NCI-H748 (cell line): ENCODE measurements at regions not wholly inside any gene's neighbourhood (a gene's known extent, or its start where the extent isn't known, plus 50 kb on each side); places are given as distances from the start of the nearest gene placed in this dataset.

ENCODE experiments used
- DNase-seq: peaks from one replicate; lab custom pipeline; 2025; ENCODE audit not compliant: unreplicated experiment; lab: John Stamatoyannopoulos, UW

GRCh38 chr2:204264621-204265140 is 280.6 kb upstream of the PARD3B start:
- peak; percentile 78 for DNase-seq

- DNase-seq, result peak; percentile 99
Observed at GRCh38 chr2:204265681-204266181, 279.5 kb upstream of the PARD3B start.

- DNase-seq, result no peak
Observed at GRCh38 chr2:204268458-204268857, 276.8 kb upstream of the PARD3B start.

GRCh38 chr2:204268971-204269370 is 276.3 kb upstream of the PARD3B start:
- no peak for DNase-seq

GRCh38 chr2:204272089-204272488 is 273.2 kb upstream of the PARD3B start:
- no peak for DNase-seq

GRCh38 chr2:204272610-204273287 is 272.5 kb upstream of the PARD3B start:
- no peak for DNase-seq

- DNase-seq, result no peak
Observed at GRCh38 chr2:204274429-204274828, 270.8 kb upstream of the PARD3B start.

GRCh38 chr2:204274991-204275390 is 270.3 kb upstream of the PARD3B start:
- no peak for DNase-seq

- no peak for DNase-seq
Observed at GRCh38 chr2:204277226-204277625, 268.0 kb upstream of the PARD3B start.

GRCh38 chr2:204278454-204278853 is 266.8 kb upstream of the PARD3B start:
- DNase-seq, result no peak

GRCh38 chr2:204279819-204280218 is 265.5 kb upstream of the PARD3B start:
- no peak for DNase-seq

GRCh38 chr2:204280262-204280668 is 265.0 kb upstream of the PARD3B start:
- no peak for DNase-seq

GRCh38 chr2:204282081-204282480 is 263.2 kb upstream of the PARD3B start:
- DNase-seq, result no peak

GRCh38 chr2:204282525-204282924 is 262.8 kb upstream of the PARD3B start:
- no peak for DNase-seq

- DNase-seq, result no peak
Observed at GRCh38 chr2:204289066-204289465, 256.2 kb upstream of the PARD3B start.

- no peak for DNase-seq
Observed at GRCh38 chr2:204292439-204292838, 252.8 kb upstream of the PARD3B start.

GRCh38 chr2:204293884-204294747 is 251.2 kb upstream of the PARD3B start:
- peak; percentile 36 for DNase-seq

- no peak for DNase-seq
Observed at GRCh38 chr2:204298404-204298803, 246.9 kb upstream of the PARD3B start.

- DNase-seq, result no peak
Observed at GRCh38 chr2:204299766-204300165, 245.5 kb upstream of the PARD3B start.

GRCh38 chr2:204306667-204307066 is 238.6 kb upstream of the PARD3B start:
- DNase-seq, result no peak

- DNase-seq, result no peak
Observed at GRCh38 chr2:204312105-204312504, 233.2 kb upstream of the PARD3B start.

- no peak for DNase-seq
Observed at GRCh38 chr2:204313256-204313655, 232.0 kb upstream of the PARD3B start.
